Brain microvascular endothelial cell (primary cell): ENCODE measurements at regions not wholly inside any gene's neighbourhood (a gene's known extent, or its start where the extent isn't known, plus 50 kb on each side); places are given as distances from the start of the nearest gene placed in this dataset.

Experiments
- DNase-seq: peaks from one replicate; pipeline ENCODE4 v3.0.0-alpha.2; 2020
- H3K27ac ChIP-seq: fragments of 250-450 bp; sonication (Bioruptor Pico); 2 replicates; pipeline ENCODE4 v1.5.1; 2020; ENCODE audit warnings: mild to moderate bottlenecking, moderate library complexity
- H3K27me3 ChIP-seq: fragments of 250-450 bp; sonication (Bioruptor Pico); replicated peaks from 2 replicates; pipeline ENCODE4 v1.5.1; 2020; ENCODE audit warnings: mild to moderate bottlenecking
- H3K36me3 ChIP-seq: fragments of 250-450 bp; sonication (Bioruptor Pico); replicated peaks from 2 replicates; pipeline ENCODE4 v1.5.1; 2020; ENCODE audit warnings: mild to moderate bottlenecking
- H3K4me3 ChIP-seq: 2 replicates; pipeline ENCODE4 v1.5.1; 2011; ENCODE audit warnings: low read depth, mild to moderate bottlenecking, control low read depth, low read length, moderate library complexity
- in situ Hi-C: cut with HindIII; loops from 2 replicates; pipeline ENCODE4 v1.10.0; 2017; ENCODE audit warnings: low sequenced_read_pairs, low pct_ligation_motif_present
- TF ChIP-seq, protein P1 (sequence below): IDR thresholded peaks from 2 replicates; pipeline ENCODE4 v1.5.1; 2011; ENCODE audit warnings: low read depth, mild to moderate bottlenecking, moderate library complexity, low read length, control low read depth, inconsistent platforms; ENCODE audit errors: missing control alignments

DNA sequence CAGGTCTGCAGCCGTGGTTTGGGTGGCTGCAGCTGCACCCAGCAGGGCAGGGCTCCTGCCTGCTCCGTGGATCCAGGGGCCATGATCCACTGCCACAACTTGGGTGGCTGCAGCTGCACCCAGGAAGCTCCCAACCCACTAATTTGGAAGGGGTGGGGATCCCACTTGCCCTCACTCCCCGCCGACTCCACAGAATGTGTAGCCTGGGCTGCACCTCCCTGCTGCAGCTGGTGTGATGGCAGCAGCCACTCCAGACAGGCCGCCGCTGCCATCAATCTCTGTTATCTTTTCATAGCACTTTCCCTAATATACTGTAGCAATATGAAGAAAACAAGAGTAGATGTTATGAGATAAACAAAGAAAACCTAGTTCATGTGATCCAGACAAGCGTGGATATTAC lies 137.8 kb upstream of the CNTN3 start:
- Histone ChIP-seq H3K27me3 (no peaks in the 10 kb centered on the region), H3K4me3 (no peak overlapping the region), H3K36me3 (no peaks in the 10 kb centered on the region), H3K27ac (no peak overlapping the region)
- TF ChIP-seq, protein P1, sequence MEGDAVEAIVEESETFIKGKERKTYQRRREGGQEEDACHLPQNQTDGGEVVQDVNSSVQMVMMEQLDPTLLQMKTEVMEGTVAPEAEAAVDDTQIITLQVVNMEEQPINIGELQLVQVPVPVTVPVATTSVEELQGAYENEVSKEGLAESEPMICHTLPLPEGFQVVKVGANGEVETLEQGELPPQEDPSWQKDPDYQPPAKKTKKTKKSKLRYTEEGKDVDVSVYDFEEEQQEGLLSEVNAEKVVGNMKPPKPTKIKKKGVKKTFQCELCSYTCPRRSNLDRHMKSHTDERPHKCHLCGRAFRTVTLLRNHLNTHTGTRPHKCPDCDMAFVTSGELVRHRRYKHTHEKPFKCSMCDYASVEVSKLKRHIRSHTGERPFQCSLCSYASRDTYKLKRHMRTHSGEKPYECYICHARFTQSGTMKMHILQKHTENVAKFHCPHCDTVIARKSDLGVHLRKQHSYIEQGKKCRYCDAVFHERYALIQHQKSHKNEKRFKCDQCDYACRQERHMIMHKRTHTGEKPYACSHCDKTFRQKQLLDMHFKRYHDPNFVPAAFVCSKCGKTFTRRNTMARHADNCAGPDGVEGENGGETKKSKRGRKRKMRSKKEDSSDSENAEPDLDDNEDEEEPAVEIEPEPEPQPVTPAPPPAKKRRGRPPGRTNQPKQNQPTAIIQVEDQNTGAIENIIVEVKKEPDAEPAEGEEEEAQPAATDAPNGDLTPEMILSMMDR, result no peak
- in situ Hi-C loops, result no loop called here
- no peak for DNase-seq

DNA sequence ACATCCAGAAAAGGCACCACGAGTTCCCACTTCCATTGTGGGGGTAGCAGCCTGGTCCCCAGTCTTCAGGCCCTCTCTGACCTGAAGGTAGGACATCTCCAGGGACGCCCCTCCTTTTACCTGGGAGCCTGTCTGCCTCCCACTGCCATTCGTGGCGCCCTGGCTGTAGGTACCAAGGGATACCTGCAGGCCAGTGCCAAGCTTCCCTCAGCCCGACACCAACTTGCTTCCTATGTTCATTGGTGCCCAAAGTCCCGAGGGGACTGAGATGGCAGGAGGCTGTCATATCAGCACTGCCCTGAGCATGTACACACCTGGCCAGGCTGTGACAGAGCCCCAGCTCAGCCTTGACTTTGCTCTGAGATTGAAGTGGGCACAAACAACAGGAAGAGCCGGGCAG lies 137.3 kb upstream of the CNTN3 start:
- TF ChIP-seq, protein P1, result no peak
- in situ Hi-C loops, result no loop called here
- H3K27ac ChIP-seq, result no peak overlapping the region

DNA sequence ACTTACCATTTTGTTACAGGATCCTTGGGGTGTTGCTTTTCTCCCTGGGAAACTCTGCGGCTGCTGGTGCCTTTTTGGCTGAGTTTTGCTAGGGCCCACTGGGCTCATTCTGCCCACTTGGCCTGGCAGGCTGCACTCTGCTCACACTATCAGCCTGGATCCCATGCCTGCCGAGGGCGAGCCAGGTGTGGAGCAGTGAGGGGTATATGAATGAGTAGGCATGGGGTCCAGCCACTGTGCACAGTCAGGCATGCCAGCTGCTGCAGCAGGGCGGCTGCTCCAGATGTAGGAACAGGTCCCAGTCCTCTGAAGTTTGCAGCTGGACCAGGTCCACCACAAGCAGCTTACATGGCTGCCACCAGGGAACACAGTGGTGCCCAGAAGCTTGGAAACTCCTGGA lies 136.4 kb upstream of the CNTN3 start:
- no peaks in the 10 kb centered on the region for H3K27me3 ChIP-seq
- no peak for DNase-seq
- H3K4me3 ChIP-seq, result no peak overlapping the region
- TF ChIP-seq, protein P1, result no peak
- in situ Hi-C loops, result no loop called here
- no peaks in the 10 kb centered on the region for H3K36me3 ChIP-seq
- H3K27ac ChIP-seq, result no peak overlapping the region

More for the DNA sequence above, 137.3 kb upstream of the CNTN3 start:
- no peaks in the 10 kb centered on the region for H3K36me3 ChIP-seq
- H3K4me3 ChIP-seq, result no peak overlapping the region
- H3K27me3 ChIP-seq, result no peaks in the 10 kb centered on the region
- DNase-seq, result no peak

DNA sequence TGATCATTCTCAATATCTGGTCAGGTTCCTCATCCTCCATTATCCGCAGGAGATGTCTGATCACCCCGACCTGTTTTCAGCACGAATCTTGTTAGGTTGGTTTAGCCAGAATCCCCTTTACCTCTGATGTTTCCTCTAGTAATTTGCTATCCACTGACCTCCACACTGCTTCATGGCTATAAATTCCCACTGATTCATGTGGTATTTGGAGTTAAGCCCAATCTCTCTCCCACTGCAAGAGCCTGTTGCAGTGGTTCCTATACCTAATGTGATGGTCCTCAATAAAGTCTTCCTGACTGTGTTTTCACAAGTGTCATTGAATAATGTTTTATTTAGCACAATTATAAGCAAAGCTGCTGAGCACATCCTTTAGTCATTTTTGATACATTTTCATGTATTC lies 124.8 kb upstream of the CNTN3 start:
- H3K27me3 ChIP-seq, result no peaks in the 10 kb centered on the region
- TF ChIP-seq, protein P1, result no peak
- no peak for DNase-seq
- in situ Hi-C loops, result no loop called here
- H3K27ac ChIP-seq, result no peak overlapping the region
- no peaks in the 10 kb centered on the region for H3K36me3 ChIP-seq
- H3K4me3 ChIP-seq, result no peak overlapping the region

DNA sequence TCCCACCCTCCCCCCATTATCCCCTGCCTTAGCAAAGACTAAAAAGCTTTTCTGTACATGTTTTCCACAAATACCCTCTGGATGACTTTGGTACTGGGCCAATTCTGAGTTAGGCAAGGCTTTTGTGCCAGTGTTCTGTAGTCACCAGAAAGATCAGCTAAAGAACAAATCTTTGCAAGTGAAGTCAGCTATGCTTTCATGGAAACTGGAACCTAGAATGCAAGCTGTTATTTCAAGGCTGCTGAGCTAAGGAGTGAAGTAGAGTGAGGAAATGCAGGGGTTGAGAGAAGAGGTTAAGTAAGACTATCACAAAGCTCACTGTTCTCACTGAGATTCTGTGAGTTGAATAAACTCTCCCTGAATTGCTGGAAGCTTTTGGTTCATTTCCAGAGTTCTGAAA lies 107.8 kb upstream of the CNTN3 start:
- Histone ChIP-seq H3K27ac (no peak overlapping the region), H3K4me3 (no peak overlapping the region), H3K36me3 (no peaks in the 10 kb centered on the region), H3K27me3 (no peaks in the 10 kb centered on the region)
- in situ Hi-C loops, result no loop called here
- TF ChIP-seq, protein P1, result no peak
- DNase-seq, result no peak

DNA sequence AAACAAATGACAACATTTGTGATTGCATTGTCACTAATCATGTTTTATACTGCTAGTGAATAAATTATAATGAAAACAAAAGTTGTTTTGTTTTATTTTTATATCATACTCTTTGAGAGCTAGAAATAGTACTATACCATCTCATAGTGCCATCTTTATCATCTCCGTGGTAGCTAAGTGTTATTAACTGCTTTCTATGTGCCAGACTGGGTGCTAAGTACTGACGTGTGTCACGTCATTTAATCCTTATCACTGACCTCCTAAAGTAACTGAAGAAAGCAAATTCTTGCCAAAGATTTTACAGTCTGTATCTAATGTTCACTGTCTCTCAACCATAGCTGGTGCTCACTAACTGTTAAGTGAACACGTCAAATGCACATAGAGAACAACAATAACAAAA lies 99.5 kb upstream of the CNTN3 start:
- TF ChIP-seq, protein P1, result no peak
- H3K4me3 ChIP-seq, result no peak overlapping the region
- in situ Hi-C loops, result no loop called here
- H3K36me3 ChIP-seq, result no peaks in the 10 kb centered on the region
- no peak overlapping the region for H3K27ac ChIP-seq
- no peak for DNase-seq
- H3K27me3 ChIP-seq, result no peaks in the 10 kb centered on the region
